GM13977 (cell line): ENCODE measurements at regions not wholly inside any gene's neighbourhood (a gene's known extent, or its start where the extent isn't known, plus 50 kb on each side); places are given as distances from the start of the nearest gene placed in this dataset.

ENCODE experiments used
- DNase-seq: peaks from one replicate; pipeline ENCODE4 v3.0.0; 2012; ENCODE audit warnings: low spot score
- in situ Hi-C: fragments of 300-500 bp; cut with MboI; formaldehyde crosslinking; loops from one replicate; pipeline ENCODE4 v1.12.0; 2022; ENCODE audit warnings: low sequenced_read_pairs, low pct_unique_long_range_greater_than_20kb, mixed read lengths, inconsistent platforms; ENCODE audit not compliant: unreplicated experiment
- TF ChIP-seq, protein P1 (sequence below): IDR thresholded peaks from 2 replicates; pipeline ENCODE4 v1.5.1; 2012; ENCODE audit warnings: mild to moderate bottlenecking, control low read depth; ENCODE audit not compliant: insufficient read depth; ENCODE audit errors: extremely low read depth, missing control alignments

DNA sequence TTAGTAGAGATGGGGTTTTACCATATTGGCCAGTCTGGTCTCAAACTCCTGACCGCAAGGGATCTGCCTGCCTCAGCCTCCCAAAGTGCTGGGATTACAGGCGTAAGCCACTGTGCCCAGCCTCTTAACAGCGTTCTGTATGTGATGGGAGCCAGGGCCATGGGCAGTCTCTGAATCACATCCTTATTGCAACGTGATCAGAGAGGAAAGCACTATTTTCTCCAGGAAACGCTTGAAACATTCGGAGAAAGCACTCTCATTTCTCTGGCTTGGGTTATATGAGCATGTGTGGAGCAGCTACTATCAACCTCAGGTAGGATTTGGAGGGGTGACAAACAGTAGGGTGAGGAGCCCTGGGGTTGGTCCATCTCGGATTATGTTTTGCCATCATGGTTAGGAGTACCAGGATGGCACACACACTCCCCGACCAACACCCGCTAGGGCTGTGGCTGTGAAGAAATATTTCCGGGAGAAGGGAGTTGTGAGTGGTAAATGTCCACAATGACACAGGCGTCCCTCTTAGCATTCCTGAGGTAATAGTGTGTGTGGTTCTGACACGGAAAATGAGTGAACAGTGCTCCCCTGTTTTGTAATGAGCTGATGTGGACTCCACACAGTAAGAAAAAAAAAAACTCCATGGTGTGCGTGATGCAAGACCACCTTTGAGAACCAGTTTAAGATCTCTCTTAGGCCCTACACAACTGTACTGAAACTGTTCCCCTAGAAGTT, 406.2 kb upstream of the ZNF608 start:
- TF ChIP-seq, protein P1, sequence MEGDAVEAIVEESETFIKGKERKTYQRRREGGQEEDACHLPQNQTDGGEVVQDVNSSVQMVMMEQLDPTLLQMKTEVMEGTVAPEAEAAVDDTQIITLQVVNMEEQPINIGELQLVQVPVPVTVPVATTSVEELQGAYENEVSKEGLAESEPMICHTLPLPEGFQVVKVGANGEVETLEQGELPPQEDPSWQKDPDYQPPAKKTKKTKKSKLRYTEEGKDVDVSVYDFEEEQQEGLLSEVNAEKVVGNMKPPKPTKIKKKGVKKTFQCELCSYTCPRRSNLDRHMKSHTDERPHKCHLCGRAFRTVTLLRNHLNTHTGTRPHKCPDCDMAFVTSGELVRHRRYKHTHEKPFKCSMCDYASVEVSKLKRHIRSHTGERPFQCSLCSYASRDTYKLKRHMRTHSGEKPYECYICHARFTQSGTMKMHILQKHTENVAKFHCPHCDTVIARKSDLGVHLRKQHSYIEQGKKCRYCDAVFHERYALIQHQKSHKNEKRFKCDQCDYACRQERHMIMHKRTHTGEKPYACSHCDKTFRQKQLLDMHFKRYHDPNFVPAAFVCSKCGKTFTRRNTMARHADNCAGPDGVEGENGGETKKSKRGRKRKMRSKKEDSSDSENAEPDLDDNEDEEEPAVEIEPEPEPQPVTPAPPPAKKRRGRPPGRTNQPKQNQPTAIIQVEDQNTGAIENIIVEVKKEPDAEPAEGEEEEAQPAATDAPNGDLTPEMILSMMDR = no peak
- no peak for DNase-seq
- in situ Hi-C loops = no loop called here

DNA sequence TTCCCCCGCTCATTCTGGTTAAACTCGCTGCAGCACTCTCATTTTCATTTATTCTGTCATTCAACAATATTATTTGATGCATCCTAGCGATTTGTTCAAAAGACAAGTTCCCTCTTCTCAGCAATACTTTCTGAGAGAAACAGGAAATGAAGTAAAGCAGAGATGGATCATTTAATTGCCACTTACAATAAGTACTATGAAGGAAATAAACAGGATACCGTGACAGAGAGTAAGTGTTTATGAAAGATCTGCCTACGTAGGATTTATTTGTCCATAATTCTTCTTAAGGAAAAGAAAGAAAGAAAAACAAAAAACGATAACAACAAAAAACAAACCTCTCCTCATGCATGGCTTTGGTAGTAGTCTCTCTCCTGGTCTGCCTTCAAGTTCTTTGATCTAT, 406.8 kb upstream of the ZNF608 start:
- in situ Hi-C loops = no loop called here
- TF ChIP-seq, protein P1 = no peak
- no peak for DNase-seq

DNA sequence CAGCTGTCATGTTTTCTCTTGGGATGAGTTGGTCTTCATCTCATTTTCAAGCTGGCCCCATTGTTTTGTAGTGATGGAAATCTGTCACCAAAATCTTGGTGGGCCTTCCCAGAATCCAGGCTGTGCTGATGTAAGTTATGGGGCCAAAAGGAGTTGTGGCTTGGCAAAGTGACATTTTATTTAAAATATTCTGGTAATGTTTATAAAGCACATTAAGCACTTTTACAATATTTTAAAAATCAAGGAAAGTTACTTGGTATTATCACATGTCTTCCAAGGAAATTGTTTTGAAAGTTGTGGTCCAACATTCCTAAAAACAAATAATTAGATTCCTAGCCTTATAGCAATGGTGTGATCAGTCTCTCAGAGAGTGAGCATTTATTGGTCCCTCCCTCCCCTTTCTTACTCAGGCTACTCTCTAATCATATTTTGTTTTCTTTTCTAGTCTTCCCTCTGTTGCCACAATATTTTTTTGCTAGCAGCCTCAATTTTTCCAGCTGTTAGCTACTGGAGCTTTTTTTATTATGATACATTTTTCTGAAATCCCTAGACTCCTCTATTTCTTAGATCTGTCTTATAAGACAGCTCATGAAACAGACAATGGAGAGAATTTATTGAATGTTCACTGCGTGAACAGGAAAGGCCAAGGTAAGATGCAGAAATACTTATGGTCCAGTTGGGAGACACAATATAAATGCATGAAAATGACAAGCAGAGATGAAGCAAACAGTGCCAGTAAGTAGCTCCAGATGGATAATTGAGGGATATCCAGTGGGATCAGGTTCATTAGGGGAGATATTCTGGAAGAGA, 408.1 kb upstream of the ZNF608 start:
- TF ChIP-seq, protein P1 = no peak

DNA sequence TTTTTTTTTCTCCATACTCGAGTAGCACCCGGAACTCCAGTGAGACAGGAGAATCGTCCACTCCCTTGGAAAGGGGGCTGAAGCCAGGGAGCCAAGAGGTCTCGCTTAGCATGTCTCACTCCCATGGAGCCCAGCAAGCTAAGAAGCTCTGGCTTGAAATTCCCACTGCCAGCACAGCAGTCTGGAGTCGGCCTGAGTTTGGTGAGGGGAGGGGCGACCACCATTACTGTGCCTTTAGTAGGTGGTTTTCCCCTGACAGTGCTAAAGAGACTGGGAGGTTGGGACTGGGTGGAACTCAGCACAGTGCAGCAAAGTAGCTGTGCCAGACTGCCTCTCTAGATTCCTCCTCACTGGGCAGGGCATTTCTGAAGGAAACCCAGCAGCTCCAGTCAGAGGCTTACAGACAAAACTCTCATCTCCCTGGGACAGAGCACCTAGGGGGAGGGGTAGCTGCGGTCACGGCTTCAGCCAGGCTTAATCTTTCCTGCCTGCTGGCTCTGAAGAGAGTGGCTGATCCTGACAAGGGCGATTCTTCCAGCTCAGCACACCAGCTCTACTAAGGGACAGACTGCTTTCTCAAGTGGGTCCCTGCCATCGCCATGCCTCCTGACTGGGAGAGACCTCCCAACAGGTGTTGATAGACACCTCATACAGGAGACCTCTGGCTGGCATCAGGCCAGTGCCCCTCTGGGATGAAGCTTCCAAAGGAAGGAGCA, 414.5 kb upstream of the ZNF608 start:
- DNase-seq = no peak
- TF ChIP-seq, protein P1 = no peak
- in situ Hi-C loops = no loop called here

More for the DNA sequence above, 408.1 kb upstream of the ZNF608 start:
- in situ Hi-C loops = no loop called here
- no peak for DNase-seq

GRCh38 chr5:125162714-125163113, 416.3 kb upstream of the ZNF608 start:
- no peak for DNase-seq
- in situ Hi-C loops = no loop called here
- TF ChIP-seq, protein P1 = no peak

GRCh38 chr5:125169396-125169795, 423.0 kb upstream of the ZNF608 start:
- in situ Hi-C loops = no loop called here
- DNase-seq = no peak
- TF ChIP-seq, protein P1 = no peak
